HEK293 (cell line): ENCODE measurements at regions not wholly inside any gene's neighbourhood (a gene's known extent, or its start where the extent isn't known, plus 50 kb on each side); places are given as distances from the start of the nearest gene placed in this dataset.

Source experiments
- CTCF ChIA-PET: fragments of 350-600 bp; formaldehyde crosslinking; extraction: SDS; loops from one replicate; lab custom pipeline; 2021; ENCODE audit warnings: antibody characterized with exemption; lab: Yijun Ruan, JAX
- POLR2A ChIA-PET: fragments of 300-600 bp; formaldehyde crosslinking; extraction: SDS; loops from one replicate; lab custom pipeline; 2020; ENCODE audit warnings: antibody characterized with exemption, inconsistent platforms; lab: Yijun Ruan, JAX
- H3K27ac ChIP-seq: fragments of 200-500 bp; sonication (Bioruptor generic); 2 replicates; pipeline ENCODE4 v1.5.1; 2014; ENCODE audit warnings: low read depth, low read length, control low read depth, inconsistent platforms; ENCODE audit errors: extremely low read depth
- H3K36me3 ChIP-seq, 2 experiments: fragments of 200-500 bp in 1 of 2; sonication (Bioruptor generic) in 1 of 2; 1 replicate in 1 of 2; 2 replicates in 1 of 2; pipeline ENCODE4 v1.5.1; 2014 to 2017; ENCODE audit warnings: inconsistent platforms in 2 of 2, low read length in 2 of 2; ENCODE audit not compliant: control insufficient read depth in 2 of 2, insufficient read depth in 1 of 2
- H3K4me1 ChIP-seq: fragments of 200-500 bp; sonication (Bioruptor generic); 2 replicates; pipeline ENCODE4 v1.5.1; 2014; ENCODE audit warnings: mild to moderate bottlenecking, low read length, inconsistent platforms; ENCODE audit not compliant: control insufficient read depth, insufficient read depth
- H3K4me3 ChIP-seq: 2 replicates; pipeline ENCODE4 v1.5.1; 2011; ENCODE audit warnings: low read depth, mild to moderate bottlenecking, control low read depth, low read length, moderate library complexity
- H3K9me3 ChIP-seq: fragments of 200-500 bp; sonication (Bioruptor generic); 2 replicates; pipeline ENCODE4 v1.5.1; 2014; ENCODE audit warnings: low read depth, low read length, inconsistent platforms; ENCODE audit not compliant: control insufficient read depth, insufficient read depth
- HOXC10 ChIP-seq: sonication (generic); formaldehyde crosslinking; IDR thresholded peaks from 2 replicates; pipeline ENCODE4 v1.8.1; 2023; ENCODE audit warnings: mild to moderate bottlenecking, missing genetic modification reagents
- HOXD13 ChIP-seq: sonication (generic); formaldehyde crosslinking; IDR thresholded peaks from 2 replicates; pipeline ENCODE4 v1.8.0; 2022; ENCODE audit warnings: missing genetic modification reagents, borderline replicate concordance
- IKZF3 ChIP-seq: fragments of 450-650 bp; IDR thresholded peaks from 2 replicates; pipeline ENCODE4 v1.5.0; 2018; ENCODE audit warnings: missing biosample characterization, mild to moderate bottlenecking, missing genetic modification characterization, moderate library complexity
- KLF16 ChIP-seq: fragments of 450-650 bp; formaldehyde crosslinking; IDR thresholded peaks from 2 replicates; pipeline ENCODE4 v1.5.1; 2017; ENCODE audit warnings: missing biosample characterization, missing genetic modification characterization
- KLF9 ChIP-seq: fragments of 450-650 bp; formaldehyde crosslinking; IDR thresholded peaks from 2 replicates; pipeline ENCODE4 v1.5.1; 2016; ENCODE audit warnings: missing biosample characterization, missing genetic modification characterization, low read depth
- PRDM1 ChIP-seq: fragments of 450-650 bp; formaldehyde crosslinking; IDR thresholded peaks from 2 replicates; pipeline ENCODE4; 2016; ENCODE audit warnings: missing biosample characterization, missing genetic modification characterization
- TCF7L2 ChIP-seq: IDR thresholded peaks from 2 replicates; pipeline ENCODE4 v1.6.1; 2011; ENCODE audit warnings: low read depth, mild to moderate bottlenecking, inconsistent platforms, low read length, moderate library complexity, borderline replicate concordance
- ZBTB21 ChIP-seq: fragments of 450-650 bp; formaldehyde crosslinking; IDR thresholded peaks from 2 replicates; pipeline ENCODE4 v1.5.1; 2017; ENCODE audit warnings: missing biosample characterization, missing genetic modification characterization
- ZNF112 ChIP-seq: fragments of 450-650 bp; formaldehyde crosslinking; IDR thresholded peaks from 2 replicates; pipeline ENCODE4 v1.5.0; 2017; ENCODE audit warnings: missing biosample characterization, missing genetic modification characterization
- ZNF169 ChIP-seq: fragments of 450-650 bp; formaldehyde crosslinking; IDR thresholded peaks from 2 replicates; pipeline ENCODE4 v1.5.1; 2016; ENCODE audit warnings: missing biosample characterization, missing genetic modification characterization
- ZNF19 ChIP-seq: fragments of 450-650 bp; formaldehyde crosslinking; IDR thresholded peaks from 2 replicates; pipeline ENCODE4; 2016; ENCODE audit warnings: missing biosample characterization, missing genetic modification characterization, low read depth
- ZNF223 ChIP-seq: fragments of 450-650 bp; formaldehyde crosslinking; IDR thresholded peaks from 2 replicates; pipeline ENCODE4 v1.5.1; 2016; ENCODE audit warnings: missing biosample characterization, missing genetic modification characterization
- ZNF266 ChIP-seq: fragments of 450-650 bp; formaldehyde crosslinking; IDR thresholded peaks from 2 replicates; pipeline ENCODE4 v1.5.1; 2016; ENCODE audit warnings: missing biosample characterization, missing genetic modification characterization, low read depth
- ZNF350 ChIP-seq: fragments of 450-650 bp; formaldehyde crosslinking; IDR thresholded peaks from 2 replicates; pipeline ENCODE4 v1.5.0; 2017; ENCODE audit warnings: missing biosample characterization, mild to moderate bottlenecking, missing genetic modification characterization
- ZNF404 ChIP-seq: fragments of 450-650 bp; formaldehyde crosslinking; IDR thresholded peaks from 2 replicates; pipeline ENCODE4 v1.5.1; 2017; ENCODE audit warnings: missing biosample characterization, missing genetic modification characterization
- ZNF416 ChIP-seq: fragments of 450-650 bp; formaldehyde crosslinking; IDR thresholded peaks from 2 replicates; pipeline ENCODE4 v1.5.1; 2016; ENCODE audit warnings: missing biosample characterization, missing genetic modification characterization
- ZNF514 ChIP-seq: fragments of 450-650 bp; formaldehyde crosslinking; IDR thresholded peaks from 2 replicates; pipeline ENCODE4 v1.5.1; 2016; ENCODE audit warnings: missing biosample characterization, missing genetic modification characterization
- ZNF558 ChIP-seq: fragments of 450-650 bp; formaldehyde crosslinking; IDR thresholded peaks from 2 replicates; pipeline ENCODE4 v1.5.1; 2016; ENCODE audit warnings: missing biosample characterization, missing genetic modification characterization
- ZNF623 ChIP-seq: fragments of 450-650 bp; formaldehyde crosslinking; IDR thresholded peaks from 2 replicates; pipeline ENCODE4 v1.5.1; 2016; ENCODE audit warnings: missing biosample characterization, missing genetic modification characterization
- ZNF664 ChIP-seq: fragments of 450-650 bp; formaldehyde crosslinking; IDR thresholded peaks from 2 replicates; pipeline ENCODE4 v1.5.1; 2016; ENCODE audit warnings: missing biosample characterization, missing genetic modification characterization
- ZNF747 ChIP-seq: fragments of 450-650 bp; formaldehyde crosslinking; IDR thresholded peaks from 2 replicates; pipeline ENCODE4 v1.5.1; 2016; ENCODE audit warnings: missing biosample characterization, missing genetic modification characterization
- ZNF768 ChIP-seq: fragments of 450-650 bp; formaldehyde crosslinking; IDR thresholded peaks from 2 replicates; pipeline ENCODE4 v1.5.1; 2018; ENCODE audit warnings: missing biosample characterization, mild to moderate bottlenecking, missing genetic modification characterization
- ZNF837 ChIP-seq: fragments of 450-650 bp; formaldehyde crosslinking; IDR thresholded peaks from 2 replicates; pipeline ENCODE4 v1.5.1; 2016; ENCODE audit warnings: missing biosample characterization, missing genetic modification characterization
- TF ChIP-seq, protein P1 (sequence below): fragments of 450-650 bp; formaldehyde crosslinking; IDR thresholded peaks from 2 replicates; pipeline ENCODE4 v1.5.1; 2016; ENCODE audit warnings: missing biosample characterization, missing genetic modification characterization
- TF ChIP-seq, protein P2 (sequence below): fragments of 450-650 bp; formaldehyde crosslinking; IDR thresholded peaks from 2 replicates; pipeline ENCODE4 v1.5.1; 2016; ENCODE audit warnings: missing biosample characterization, missing genetic modification characterization
- TF ChIP-seq, protein P3 (sequence below): fragments of 450-650 bp; formaldehyde crosslinking; IDR thresholded peaks from 2 replicates; pipeline ENCODE4 v1.5.1; 2016; ENCODE audit warnings: missing biosample characterization, missing genetic modification characterization, borderline replicate concordance

DNA sequence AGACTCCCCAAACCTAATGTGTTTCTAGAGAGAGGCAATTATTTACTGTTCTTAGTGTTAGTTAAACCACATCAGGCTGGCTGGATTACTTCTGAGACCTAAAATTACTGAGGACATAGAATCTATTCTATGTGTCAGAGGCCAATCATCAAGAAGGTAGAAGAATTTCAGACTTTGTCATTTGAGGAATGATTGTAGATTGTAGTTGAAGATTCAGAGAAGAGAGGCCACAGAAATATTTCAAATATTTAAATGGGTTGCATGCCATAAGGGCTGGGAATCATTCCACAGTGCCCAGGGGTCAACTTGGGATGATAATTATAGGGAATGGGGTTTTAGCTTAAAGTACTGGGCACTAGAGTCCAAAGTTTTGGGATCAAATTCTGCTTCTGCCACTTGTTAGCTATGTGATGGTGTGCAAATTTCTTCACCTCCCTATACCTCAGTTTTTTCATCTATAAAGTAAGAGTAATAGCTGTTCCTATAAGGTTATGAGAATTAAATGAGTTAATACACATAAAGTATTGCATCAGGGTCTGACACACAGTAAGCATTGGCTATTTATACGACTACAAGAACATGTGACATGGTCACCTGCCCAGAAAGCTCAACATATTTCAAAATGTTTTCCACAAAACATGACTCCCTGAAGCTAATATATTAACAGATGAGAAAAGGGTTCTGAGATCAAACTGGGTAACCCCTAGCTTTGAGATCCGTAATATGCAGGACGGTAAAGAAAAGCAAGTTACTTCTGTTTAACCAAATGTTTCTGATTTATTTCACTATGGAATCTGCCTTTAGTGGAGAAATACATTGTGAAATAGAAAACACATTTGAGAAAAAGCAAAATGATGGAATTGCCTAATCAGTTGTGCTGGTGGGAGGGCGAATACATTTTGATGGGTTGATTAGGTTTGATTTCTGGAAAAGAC, 69.7 kb upstream of the SPAG17 start:
- H3K9me3 ChIP-seq, result no peaks in the 10 kb centered on the region
- no peaks in the 10 kb centered on the region for H3K4me1 ChIP-seq
- ChIA-PET POLR2A (no interaction called here), CTCF (interaction anchor here (0.7 to 1.3 kb wide), 3 partner anchors 31 to 396 kb away, joined by 3 read pairs; no protein-coding TSS in a partner anchor)
- H3K36me3 ChIP-seq, result no peaks in the 10 kb centered on the region
- no peak overlapping the region for H3K4me3 ChIP-seq
- TF ChIP-seq PRDM1 (tag by site-specific recombination), result no peak
- no peak for TF ChIP-seq HOXC10 (CRISPR knock-in tag)
- TF ChIP-seq ZNF350 (tag by site-specific recombination), result no peak
- TF ChIP-seq ZNF623 (tag by site-specific recombination), result no peak
- no peak for TF ChIP-seq ZNF404 (tag by site-specific recombination)
- no peak for TF ChIP-seq ZNF768 (tag by site-specific recombination)
- TF ChIP-seq ZNF416, result no peak
- no peak overlapping the region for H3K27ac ChIP-seq

DNA sequence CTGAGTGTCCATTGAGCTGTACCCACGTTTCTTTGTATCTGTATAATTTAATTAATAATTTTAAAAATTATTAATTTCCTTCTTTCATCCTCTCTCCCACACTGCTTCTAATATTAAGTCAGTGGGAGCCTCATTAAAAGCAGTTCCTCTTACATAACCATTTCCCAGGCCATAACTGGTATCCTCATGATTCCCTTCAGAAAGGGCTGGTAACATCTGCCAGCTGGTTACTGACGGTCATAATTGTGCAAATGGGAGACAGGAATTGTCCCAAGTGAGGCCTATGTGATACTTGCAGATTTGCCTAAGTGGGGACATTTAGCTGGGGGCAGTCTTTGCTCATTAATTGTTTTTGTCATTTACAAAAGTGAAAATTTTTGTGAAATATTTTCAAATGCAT, 69.0 kb upstream of the SPAG17 start:
- POLR2A ChIA-PET, result no interaction called here
- H3K9me3 ChIP-seq, result no peaks in the 10 kb centered on the region
- no peak overlapping the region for H3K4me3 ChIP-seq
- H3K36me3 ChIP-seq, result no peaks in the 10 kb centered on the region
- H3K4me1 ChIP-seq, result no peaks in the 10 kb centered on the region
- no peak overlapping the region for H3K27ac ChIP-seq
- CTCF ChIA-PET, result interaction anchor here (1.3 kb wide), 1 partner anchor 30 kb away, joined by 3 read pairs; no protein-coding TSS in a partner anchor
- TF ChIP-seq, protein P1, sequence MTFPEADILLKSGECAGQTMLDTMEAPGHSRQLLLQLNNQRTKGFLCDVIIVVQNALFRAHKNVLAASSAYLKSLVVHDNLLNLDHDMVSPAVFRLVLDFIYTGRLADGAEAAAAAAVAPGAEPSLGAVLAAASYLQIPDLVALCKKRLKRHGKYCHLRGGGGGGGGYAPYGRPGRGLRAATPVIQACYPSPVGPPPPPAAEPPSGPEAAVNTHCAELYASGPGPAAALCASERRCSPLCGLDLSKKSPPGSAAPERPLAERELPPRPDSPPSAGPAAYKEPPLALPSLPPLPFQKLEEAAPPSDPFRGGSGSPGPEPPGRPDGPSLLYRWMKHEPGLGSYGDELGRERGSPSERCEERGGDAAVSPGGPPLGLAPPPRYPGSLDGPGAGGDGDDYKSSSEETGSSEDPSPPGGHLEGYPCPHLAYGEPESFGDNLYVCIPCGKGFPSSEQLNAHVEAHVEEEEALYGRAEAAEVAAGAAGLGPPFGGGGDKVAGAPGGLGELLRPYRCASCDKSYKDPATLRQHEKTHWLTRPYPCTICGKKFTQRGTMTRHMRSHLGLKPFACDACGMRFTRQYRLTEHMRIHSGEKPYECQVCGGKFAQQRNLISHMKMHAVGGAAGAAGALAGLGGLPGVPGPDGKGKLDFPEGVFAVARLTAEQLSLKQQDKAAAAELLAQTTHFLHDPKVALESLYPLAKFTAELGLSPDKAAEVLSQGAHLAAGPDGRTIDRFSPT (tag by site-specific recombination), result no peak
- TF ChIP-seq ZNF558 (tag by site-specific recombination) (no peak), IKZF3 (tag by site-specific recombination) (no peak), ZNF837 (no peak), ZNF664 (tag by site-specific recombination) (no peak), ZNF266 (no peak), HOXD13 (CRISPR knock-in tag) (no peak), ZBTB21 (tag by site-specific recombination) (no peak), ZNF169 (no peak), KLF16 (no peak), KLF9 (no peak), TCF7L2 (no peak), ZNF112 (tag by site-specific recombination) (no peak), ZNF514 (tag by site-specific recombination) (no peak), ZNF223 (tag by site-specific recombination) (no peak), ZNF19 (tag by site-specific recombination) (no peak), ZNF747 (tag by site-specific recombination) (no peak)
- TF ChIP-seq, protein P2, sequence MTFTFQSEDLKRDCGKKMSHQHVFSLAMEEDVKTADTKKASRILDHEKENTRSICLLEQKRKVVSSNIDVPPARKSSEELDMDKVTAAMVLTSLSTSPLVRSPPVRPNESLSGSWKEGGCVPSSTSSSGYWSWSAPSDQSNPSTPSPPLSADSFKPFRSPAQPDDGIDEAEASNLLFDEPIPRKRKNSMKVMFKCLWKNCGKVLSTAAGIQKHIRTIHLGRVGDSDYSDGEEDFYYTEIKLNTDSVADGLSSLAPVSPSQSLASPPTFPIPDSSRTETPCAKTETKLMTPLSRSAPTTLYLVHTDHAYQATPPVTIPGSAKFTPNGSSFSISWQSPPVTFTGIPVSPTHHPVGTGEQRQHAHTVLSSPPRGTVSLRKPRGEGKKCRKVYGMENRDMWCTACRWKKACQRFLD (tag by site-specific recombination), result no peak
- TF ChIP-seq, protein P3, sequence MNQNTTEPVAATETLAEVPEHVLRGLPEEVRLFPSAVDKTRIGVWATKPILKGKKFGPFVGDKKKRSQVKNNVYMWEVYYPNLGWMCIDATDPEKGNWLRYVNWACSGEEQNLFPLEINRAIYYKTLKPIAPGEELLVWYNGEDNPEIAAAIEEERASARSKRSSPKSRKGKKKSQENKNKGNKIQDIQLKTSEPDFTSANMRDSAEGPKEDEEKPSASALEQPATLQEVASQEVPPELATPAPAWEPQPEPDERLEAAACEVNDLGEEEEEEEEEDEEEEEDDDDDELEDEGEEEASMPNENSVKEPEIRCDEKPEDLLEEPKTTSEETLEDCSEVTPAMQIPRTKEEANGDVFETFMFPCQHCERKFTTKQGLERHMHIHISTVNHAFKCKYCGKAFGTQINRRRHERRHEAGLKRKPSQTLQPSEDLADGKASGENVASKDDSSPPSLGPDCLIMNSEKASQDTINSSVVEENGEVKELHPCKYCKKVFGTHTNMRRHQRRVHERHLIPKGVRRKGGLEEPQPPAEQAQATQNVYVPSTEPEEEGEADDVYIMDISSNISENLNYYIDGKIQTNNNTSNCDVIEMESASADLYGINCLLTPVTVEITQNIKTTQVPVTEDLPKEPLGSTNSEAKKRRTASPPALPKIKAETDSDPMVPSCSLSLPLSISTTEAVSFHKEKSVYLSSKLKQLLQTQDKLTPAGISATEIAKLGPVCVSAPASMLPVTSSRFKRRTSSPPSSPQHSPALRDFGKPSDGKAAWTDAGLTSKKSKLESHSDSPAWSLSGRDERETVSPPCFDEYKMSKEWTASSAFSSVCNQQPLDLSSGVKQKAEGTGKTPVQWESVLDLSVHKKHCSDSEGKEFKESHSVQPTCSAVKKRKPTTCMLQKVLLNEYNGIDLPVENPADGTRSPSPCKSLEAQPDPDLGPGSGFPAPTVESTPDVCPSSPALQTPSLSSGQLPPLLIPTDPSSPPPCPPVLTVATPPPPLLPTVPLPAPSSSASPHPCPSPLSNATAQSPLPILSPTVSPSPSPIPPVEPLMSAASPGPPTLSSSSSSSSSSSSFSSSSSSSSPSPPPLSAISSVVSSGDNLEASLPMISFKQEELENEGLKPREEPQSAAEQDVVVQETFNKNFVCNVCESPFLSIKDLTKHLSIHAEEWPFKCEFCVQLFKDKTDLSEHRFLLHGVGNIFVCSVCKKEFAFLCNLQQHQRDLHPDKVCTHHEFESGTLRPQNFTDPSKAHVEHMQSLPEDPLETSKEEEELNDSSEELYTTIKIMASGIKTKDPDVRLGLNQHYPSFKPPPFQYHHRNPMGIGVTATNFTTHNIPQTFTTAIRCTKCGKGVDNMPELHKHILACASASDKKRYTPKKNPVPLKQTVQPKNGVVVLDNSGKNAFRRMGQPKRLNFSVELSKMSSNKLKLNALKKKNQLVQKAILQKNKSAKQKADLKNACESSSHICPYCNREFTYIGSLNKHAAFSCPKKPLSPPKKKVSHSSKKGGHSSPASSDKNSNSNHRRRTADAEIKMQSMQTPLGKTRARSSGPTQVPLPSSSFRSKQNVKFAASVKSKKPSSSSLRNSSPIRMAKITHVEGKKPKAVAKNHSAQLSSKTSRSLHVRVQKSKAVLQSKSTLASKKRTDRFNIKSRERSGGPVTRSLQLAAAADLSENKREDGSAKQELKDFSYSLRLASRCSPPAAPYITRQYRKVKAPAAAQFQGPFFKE (tag by site-specific recombination), result no peak
